Stimulated activated CD4-positive, alpha-beta T cell treated with anti-CD3 and anti-CD28 coated beads, Interleukin-15, amount 100 ng/mL, for 48 hours (primary cell): ENCODE measurements at regions not wholly inside any gene's neighbourhood (a gene's known extent, or its start where the extent isn't known, plus 50 kb on each side); places are given as distances from the start of the nearest gene placed in this dataset.
"Not testable (repeated sequence)": the region's sequence is repeated elsewhere in the genome, so short reads cannot be mapped to it uniquely, and the experiment has no call there.

Experiments
- DNase-seq, 2 donors: peaks; one replicate each; pipeline ENCODE4 v3.0.0-alpha.2; 2020; ENCODE audit warnings: low read depth in 2 of 2

DNA sequence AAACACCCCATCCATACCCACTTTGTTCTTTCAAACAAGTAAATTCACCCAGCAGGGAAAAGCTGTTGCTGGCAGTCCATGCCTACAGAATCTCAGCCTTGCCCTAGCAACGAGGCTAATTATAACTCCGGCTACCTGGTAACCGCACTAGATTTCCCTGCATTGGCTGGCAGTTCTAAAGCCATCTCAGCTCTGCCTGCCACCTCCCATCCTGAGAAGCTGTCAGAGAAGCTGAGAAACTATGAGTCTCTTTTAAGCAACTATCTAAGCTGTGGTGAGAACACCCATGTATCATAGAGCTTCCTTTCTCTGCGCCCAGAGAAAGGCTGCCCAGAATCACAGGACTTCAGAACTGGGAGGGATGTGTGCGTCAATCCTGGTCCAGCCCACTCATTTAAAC is 126.5 kb upstream of the NBPF9 start:
- DNase-seq, result not testable (repeated sequence)

DNA sequence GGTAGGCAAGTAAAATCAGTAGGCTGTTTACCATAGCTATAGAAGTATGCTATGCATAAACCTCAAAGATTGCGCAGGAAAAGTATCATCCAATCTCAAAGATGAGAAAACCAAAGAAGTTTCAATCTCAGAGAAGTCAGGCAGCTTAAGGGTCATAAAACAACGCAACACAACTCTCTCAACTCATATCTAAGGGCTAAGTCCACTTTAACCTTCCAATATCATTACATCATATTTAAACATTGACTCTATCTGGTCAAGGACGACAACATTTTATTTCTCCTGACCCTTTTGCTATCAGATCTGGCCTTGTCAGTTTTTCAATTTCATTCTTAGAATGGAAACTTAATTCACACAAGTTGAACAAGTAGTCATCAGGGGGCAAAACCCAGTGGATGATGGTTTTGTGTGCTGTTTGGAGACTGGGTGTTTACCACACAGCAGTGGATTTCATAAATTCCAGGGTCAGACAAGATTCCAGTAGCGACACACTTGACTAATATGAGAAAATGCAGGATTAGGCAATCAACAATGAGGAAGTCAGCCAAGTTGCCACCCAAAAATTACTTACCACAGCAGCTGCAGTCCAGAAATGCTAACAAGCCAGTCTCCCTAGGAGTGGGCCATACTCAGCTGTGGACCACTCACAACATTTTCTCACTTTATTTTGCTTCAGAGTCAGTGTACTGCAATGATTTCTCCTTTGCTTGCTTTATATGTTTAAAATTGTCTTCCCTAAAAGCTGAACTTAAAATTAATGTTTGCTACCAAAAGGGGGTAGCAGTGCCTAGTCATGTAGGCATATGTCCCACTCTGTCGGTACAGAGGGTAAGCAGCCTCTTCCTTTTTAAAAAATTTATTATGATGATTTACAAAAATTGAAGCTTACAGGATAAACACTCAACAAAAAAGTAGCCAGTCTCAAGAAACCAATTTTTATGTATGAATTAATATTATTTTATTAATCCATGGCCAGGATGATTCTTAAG is 131.9 kb upstream of the NBPF9 start:
- DNase-seq, result not testable (repeated sequence)

DNA sequence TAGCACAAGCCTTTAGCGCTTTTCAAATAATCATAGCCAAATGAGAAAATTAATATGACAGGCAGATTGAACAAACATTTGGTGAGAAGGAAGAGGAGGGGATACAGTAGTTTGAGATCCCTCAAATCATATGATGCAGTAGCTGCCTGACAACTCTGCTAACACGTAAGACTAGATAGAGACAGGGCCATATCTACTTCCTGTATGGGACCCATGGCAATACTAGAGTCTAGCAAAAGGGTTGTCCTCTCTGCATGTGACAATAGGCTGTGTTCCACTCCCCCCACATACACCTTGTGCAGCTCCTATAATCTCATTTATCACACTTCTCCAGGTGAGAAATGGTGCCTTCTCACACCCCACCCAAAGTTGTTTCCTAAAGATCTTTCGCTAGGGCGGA is 134.2 kb upstream of the NBPF9 start:
- not testable (repeated sequence) for DNase-seq

DNA sequence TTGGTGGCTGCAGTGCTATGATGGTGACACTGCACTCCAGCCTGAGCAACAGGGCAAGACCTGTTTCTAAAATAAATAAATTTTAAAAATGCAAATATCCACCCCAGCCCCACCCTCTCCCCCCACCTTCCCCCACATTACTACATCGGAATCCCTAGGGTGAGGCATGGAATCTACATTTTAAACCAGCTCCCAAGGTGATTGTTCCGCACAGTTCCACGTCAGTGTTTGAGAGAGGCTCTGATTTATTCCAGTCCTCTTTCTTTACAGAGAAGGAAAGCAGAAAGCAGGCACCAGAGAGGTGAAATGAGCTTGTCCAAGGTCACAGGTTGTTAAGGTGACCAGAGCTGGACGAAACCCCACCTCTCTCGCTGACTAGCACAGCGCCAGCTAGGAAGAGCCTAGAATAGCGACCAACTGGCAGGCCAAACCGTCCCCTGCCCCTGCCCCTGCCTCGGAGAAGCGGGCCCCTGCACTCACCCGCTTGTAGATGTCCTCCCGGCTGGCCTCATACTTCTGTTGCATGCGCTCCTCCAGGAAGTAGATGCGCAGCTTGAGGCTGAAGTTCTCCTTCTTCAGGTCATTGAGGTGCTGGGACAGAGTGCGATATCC is 136.7 kb upstream of the NBPF9 start:
- DNase-seq, result not testable (repeated sequence)

DNA sequence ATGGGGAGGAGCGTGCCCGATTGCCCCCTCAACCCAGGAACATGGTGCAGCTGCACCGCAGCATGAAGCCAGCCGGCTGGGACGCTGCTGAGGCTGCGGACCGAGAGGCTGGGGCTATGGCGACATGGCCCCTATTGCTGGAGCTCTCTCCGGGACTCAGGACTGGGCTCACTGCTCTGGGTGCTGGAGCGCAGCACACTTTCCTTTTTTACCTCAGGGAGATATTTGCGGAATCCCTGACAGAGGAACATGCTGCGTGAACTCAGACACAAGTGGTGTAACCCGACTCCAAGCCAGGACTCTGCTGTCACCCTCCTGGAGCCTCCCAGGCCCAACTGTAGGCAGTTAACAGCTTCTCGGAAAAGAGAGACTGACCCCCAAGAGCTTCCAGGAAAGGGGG is 137.2 kb upstream of the NBPF9 start:
- DNase-seq, result not testable (repeated sequence)

DNA sequence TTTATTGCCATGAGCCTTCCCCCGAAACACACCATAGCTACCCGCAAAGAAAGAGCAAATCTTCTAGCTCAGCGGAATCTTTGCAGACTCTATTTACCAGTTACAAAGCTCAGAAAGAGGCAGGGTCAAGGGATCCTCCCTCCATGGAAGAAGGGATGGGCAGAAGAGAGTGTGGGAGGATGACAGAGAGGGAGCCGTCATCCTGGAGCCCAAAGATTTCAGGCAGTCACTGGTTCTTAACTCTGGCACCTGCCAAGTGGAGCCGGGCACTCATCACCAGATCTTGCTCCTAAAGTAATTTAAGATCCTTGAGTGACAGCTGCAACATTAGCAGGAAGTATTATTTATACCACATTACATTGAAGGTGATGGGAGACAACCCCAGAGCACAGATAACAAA is 137.9 kb upstream of the NBPF9 start:
- DNase-seq, result not testable (repeated sequence)

DNA sequence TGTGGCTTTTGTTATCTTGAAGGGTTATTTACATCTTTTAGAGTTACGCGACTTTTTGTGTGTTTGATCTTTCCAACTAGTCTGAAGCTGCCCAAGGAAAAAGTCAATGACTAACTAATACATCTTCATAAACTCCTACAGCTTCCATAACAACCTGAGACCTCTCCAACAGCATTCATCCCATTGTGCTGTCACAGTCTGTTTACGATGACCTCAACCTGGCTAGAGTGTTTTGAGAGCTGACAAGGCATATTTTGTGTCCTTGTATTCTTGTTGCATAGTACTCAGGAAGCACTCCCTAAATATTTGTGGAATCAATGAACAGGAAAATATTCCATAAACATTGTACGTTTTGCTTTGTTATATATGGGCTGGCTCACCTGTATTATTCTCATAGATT is 140.2 kb upstream of the NBPF9 start:
- not testable (repeated sequence) for DNase-seq

DNA sequence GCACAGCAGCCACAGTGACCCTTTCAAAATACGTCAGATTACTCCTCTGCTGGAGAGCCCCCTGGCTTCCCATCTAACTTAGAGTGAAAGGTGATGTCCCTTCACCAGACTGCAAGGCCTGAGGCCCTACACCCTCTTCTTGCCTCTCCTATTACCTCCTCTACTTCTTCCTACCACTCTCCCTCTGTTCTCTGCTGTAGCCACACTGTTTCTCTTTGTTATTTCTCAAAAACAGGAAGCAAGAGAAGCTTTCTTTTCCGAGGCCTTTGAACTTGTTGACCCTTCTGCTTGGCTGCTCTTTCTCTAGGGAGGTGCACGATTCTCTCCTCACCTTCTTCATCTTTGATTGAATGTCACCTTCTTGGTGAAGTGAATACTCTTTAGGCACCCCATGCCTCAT is 141.3 kb upstream of the NBPF9 start:
- DNase-seq, result not testable (repeated sequence)

DNA sequence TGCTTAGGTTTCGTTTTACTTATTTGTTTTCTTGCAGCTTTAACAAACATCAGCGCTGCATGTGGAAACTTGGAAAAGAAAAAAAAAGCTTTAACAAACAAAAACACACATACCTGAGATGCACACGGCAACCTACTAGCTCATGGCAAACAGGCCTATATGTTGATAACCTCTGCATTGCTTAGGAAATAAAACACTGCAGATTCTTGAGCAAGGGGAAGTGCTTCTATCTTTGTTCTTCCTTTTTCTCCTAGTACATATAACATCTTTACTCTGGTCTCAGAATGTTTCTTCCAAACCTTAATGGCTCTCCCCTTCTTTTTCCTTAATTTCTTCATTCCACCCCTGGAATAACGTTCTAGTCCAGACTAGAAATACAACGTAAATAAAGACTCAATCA is 142.9 kb upstream of the NBPF9 start:
- not testable (repeated sequence) for DNase-seq

DNA sequence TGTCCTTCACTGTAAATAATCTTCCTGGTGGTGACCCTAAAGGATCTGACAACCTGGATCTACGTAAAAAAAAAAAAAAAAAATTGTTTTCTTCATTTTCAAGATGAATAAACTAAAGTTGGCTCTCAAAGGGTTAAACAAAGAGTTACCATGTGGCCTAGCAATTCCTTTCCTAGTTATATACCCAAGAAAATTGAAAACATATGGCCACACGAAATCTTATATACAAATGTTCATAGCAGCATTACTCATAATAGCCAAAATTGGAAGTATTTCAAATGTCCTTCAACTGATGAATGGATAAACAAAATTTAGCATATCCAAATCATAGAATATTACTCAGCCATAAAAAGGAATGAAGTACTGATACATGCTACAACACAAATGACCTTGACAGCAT is 145.3 kb upstream of the NBPF9 start:
- not testable (repeated sequence) for DNase-seq

DNA sequence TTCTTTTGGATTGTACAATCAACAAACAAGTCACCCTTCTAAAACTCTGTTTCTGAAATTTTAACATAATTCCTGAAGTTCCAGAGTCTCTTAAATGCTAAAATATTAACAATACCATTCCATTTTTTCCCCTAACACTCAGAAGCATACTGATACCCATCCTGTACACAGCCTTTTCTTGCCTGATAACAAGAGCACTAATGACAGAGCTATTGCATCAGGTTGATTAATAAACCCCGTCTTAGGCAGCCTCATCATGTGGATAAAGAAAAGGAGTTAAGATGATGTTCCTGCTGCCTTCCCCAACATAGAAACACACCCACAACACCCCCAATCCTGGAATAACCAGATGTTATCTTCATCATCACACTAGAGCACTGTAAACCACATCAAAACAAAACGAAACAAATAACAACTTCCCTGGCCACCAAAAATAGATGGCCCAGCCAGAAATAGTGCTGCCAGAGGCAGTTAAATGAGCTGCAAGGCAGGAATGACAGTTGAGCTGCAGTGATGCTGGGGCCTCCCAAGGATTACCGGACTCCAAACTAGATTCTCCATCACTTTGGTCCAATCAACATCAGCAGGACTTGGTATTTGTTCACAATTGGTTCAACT is 146.6 kb upstream of the NBPF9 start:
- not testable (repeated sequence) for DNase-seq

DNA sequence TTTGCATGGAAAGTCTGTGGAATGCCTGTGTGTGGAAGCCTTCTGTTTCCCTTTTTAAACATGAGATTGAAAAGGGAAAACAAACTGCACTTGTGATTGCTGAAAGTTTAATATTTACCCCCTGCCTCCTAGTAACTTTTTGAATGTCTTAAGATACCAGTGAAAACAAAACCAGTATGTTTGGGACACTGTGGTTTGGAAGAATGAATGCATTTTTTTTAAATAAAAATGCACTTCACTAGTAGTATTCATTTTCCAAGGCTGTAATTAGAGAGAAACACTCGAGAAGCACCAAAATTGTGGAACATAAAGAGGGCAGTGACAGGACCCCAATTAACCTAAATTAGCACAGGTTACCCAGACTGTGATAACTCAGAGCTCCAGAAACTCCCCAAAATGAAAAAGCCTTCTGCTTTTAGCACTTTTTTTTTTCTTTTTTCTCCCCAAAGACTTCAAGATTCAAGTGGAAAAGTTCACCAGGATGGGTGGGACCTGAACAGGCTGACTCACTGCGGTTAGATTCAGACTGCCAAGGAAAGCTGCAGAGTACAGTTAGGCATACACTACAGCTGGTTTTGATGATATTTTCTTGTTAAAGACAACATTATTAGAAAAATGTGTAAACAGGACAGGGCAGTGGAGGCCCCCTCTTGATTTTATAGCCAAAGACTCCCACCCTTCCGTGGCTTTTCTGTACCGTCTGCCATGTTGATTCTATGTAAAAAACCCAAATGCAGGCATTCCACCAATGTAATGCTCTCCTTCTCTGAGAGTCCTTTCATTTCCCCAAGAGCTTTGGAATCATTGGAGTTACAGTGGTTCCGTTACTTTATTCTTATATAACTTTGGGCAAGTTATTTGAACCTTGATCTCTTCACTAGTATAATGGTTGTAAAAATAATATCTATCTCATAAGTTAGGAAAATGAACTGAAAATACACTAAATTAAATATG is 151.8 kb upstream of the NBPF9 start:
- DNase-seq, result not testable (repeated sequence)

DNA sequence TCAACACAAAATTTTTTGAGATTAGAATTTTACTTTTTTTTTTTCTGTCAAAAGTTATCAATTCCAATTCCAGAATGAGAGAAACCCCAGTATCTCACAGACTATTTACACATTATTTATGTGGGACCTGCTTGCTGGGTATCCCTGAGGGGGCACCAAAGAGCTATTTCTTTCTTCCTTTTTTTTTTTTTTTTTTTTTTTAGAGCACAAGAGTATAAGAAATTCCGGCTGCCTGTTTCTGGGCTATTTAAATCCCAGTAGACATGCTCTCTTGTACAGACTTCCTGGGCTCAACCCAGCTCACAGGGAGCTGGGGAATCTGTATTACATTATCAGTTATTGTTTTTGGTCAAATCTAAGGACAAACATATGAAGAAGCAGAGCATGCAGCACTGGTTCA is 156.9 kb upstream of the NBPF9 start:
- DNase-seq, result not testable (repeated sequence)

DNA sequence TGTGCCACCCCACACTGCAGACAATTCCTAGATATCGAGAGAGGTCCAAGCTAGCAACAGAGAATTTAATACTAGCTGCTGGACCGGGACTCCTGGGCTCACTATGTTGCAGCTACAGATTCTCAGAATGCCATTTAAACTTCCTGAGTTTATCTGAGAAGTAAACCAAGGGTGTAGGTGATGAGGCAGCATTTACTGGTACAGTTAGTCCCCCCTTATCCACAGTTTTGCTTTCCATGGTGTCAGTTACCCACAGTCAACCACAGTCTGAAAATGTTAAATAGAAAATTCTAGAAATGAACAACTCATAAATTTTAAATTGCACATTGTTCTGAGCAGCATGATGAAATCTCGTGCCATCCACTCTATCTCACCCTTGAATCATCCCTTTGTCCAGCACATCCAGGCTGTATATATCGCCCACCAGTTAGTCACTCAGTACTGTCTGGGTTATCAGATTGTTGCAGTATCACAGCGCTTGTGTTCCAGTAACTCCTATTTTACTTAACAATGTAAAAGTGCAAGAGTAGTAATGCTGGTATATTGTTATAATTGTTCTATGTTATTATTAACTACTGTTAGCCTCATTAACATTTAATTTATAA is 157.5 kb upstream of the NBPF9 start:
- DNase-seq, result not testable (repeated sequence)

DNA sequence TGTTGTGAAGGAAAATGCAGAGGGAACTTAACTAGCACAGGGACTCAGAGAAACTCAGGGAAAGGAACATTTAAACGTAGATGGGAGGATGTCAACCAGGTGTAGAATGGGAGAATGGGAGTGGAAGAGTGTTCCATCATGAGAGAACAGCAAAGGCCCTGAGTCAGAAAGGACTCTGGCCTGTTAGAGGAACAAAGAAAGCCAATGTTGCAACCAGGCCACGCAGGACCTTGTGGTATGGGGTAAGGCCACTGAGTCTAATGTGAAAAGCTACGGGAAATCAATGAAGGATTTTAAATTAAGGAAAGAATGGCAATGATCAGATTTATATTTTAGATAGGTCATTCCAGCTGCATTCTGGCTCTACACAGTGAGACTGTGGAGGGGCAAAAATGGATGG is 163.9 kb upstream of the NBPF9 start:
- DNase-seq, result not testable (repeated sequence)

DNA sequence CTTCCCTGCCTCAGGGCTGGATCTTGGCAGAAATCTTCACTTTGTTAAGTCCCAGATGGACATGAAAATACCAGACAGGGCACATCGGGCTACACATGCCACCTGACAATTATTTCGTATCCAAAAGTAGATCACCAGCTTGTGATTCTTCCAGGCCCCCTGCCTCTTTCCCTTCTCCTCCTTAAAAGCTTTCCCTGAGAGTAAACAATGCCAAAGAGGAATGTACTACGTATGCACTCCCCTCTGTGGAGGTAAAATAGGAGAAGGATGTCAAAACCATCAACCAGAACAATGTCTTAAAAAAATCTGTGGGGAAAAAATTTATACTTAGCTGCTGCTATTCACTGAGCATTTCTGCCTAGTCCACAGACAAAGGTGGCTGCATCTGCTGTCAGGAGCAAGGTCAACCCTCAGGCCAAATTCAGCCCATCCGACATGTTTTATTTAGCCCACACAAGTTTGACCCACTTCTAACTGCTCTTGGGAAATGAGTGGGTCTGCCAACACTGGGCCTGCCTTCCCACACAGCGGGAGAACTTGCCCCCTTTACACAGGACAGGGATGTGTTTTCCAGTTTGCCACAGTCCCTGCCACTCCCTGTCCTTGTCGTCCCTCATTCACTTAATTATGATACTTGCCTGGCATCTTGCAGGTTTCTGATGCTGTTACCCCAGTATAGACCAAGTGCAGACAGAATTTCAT is 165.8 kb upstream of the NBPF9 start:
- not testable (repeated sequence) for DNase-seq

DNA sequence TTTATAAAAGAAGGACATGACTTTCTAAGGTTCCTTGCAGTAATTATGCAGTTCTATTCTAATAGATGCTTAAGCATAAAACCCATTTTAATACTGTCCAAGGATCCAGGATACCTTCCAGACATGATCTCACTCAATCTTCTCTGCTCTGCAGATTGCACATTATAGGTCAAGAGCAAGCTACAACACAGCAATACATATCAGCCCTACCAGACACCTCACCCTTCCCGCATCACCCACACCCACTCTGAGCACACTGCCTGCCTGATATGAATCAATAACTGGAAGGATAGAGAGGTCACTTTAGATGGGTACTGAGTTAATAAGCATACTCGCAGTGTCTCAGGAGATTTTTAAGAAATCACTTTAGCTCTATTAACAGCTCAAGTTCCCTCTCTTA is 166.5 kb upstream of the NBPF9 start:
- DNase-seq, result not testable (repeated sequence)

DNA sequence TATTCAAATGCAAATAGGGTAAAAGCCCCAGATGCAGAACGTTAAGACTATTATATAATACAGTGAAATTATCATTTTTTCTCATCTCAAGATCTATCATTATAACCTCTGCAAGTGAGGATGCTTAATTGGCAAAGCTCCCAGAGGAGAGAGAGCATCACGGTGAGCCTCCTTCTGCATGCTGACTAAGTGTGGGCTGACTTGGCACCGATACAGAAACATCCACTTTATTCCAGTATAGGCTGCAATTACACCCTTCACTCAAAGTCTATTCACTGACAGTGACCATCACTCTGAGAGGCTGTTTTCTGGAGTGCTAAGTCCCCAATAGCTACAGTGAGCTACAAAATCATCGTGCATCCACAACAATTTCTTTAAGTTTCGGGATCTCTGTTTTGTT is 171.1 kb upstream of the NBPF9 start:
- DNase-seq, result not testable (repeated sequence)

DNA sequence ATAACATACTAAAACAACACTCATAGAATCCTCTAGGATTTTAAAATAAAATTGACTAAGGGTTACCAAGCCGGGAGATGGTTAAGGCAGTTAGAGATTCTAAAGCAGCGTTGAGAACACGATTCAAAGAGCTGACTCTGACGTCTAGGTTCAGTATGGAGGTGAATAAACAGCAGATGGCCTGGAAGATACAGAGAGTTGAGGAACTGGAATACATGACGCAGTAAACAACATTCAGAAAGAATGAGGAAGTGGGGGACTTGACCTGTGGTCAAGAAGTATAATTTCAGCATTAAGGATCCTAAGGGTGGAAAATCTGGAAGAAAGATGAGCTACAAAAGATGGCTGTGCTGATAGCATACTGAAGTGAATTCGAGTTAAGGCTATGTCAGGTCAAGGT is 172.5 kb upstream of the NBPF9 start:
- DNase-seq, result not testable (repeated sequence)

DNA sequence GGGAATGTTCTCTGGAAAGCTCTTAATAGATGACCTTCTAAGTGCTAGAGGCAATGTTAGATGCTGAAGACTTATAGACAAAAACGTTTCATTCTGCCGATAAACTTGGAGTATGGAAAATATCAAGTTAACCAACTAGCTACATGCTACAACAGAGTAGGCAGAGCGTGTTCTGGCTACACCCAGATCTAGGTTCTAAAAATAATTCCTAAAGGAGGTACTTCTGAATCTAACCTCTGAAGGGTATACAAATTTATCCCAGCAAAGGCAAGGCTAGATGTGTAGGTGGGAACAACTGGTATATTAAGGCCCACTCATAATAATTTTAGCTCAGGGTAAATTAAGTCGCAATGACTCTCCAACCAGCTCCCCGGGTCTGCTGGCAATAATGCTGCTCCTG is 173.1 kb upstream of the NBPF9 start:
- DNase-seq, result not testable (repeated sequence)
